HPDE6-E6E7 (cell line): ENCODE measurements at regions not wholly inside any gene's neighbourhood (a gene's known extent, or its start where the extent isn't known, plus 50 kb on each side); places are given as distances from the start of the nearest gene placed in this dataset.
"Not testable (repeated sequence)": the region's sequence is repeated elsewhere in the genome, so short reads cannot be mapped to it uniquely, and the experiment has no call there.

Experiments
- DNase-seq: peaks from one replicate; pipeline ENCODE4 v3.0.0; 2011; ENCODE audit warnings: missing footprints; ENCODE audit errors: extremely low spot score

DNA sequence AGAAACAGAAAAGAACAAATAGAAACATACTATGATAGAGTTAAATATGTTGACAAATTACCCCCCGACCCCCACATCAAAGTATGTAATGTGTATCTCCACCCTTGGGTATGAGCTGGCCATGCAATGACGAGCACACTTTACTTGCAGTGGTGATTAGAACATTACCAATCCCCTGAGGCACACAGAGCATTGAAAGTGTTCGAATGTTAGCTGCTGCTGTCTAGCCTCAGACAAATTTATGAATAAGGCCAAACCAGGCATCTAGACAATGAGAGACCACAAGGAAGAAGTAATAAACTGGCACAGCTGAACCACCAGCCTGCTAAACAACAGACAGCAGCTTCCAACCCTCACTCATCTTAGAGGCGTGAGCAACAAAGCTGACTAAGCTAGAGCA lies 380.5 kb downstream of the DSEL start:
- DNase-seq = no peak

DNA sequence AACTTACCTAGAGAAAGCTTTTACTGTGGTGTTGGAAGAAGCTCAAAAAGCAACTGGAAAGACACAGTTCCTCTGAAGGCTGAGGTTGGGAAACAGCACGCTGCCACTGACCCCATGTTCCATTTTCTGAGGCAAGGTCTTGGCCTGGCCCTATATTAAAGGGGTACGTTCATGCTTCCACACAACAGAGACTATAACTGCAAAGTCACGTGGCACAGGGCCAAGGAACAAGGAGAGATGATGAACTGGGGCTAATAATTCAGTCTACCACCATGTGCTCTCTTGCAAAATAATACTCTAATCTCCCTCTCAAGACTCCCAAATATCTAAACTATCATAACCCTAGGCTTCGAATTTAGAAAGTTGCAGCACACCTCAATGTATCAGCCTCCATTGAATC lies 381.6 kb downstream of the DSEL start:
- DNase-seq = no peak

DNA sequence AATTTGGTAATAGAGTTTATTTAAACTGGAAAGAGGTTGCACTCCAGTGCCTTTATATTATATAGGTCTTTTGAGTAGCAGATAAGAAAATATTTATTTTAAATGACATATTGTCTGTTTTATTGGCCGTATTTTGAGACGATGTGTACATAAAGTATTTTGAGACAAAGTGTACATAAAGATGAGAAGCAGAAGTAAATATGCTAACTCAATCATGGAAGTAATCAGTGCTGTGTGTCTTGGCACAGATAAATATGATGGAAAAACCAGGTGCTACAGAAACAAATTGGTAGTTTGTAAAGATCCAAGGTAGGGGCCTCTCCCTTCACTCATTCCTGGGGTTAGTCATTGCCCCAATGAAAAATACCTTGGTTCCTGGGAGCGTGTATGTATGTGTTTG lies 382.9 kb downstream of the DSEL start:
- DNase-seq = no peak

DNA sequence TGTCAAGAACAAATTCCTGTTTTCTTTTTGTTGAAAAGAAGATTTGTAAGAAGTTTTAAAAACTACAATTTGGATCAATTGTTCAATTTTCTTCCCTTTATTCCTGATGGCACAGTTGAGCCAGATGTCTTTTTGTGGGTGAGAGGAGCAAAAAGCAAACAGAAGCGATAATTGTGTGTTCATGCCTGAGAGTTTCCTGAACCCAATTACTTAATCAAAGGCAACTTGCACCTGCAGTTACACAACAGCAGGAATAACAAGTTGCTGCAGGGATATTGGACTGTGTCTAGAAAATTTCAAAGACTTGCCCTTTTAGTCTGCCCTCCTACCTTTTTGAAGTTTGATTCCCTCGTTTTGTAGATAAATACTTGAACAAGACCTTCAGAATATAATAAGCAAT lies 383.6 kb downstream of the DSEL start:
- no peak for DNase-seq

- DNase-seq = no peak
Measured at GRCh38 chr18:67131498-67131897, 385.0 kb downstream of the DSEL start.

GRCh38 chr18:67126751-67127150 lies 389.8 kb downstream of the DSEL start:
- not testable (repeated sequence) for DNase-seq

GRCh38 chr18:67123901-67124300 lies 392.6 kb downstream of the DSEL start:
- DNase-seq = no peak

DNA sequence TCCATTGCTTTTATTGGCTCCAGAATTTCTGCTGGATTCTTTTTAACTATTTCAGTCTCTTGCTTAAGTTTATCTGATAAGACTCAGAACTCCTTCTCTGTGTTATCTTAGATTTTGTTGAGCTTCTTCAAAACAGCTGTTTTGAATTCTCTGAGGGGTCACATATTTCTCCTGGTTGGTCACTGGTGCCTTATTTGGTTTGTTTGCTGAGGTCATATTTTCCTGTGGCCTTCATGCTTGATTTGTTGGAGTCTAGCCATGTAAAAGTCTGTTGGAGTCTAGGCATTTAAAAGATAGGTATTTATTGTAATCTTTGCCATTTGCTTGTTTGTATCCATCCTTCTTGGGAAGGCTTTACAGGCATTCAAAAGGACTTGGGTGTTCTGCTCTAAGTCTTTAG lies 398.7 kb downstream of the DSEL start:
- no peak for DNase-seq

- no peak for DNase-seq
Measured at GRCh38 chr18:67109535-67109934, 407.0 kb downstream of the DSEL start.

- DNase-seq = no peak
Measured at GRCh38 chr18:67108894-67109293, 407.6 kb downstream of the DSEL start.

- DNase-seq = peak; percentile 38
Measured at GRCh38 chr18:67104700-67105284, 411.7 kb downstream of the DSEL start.

GRCh38 chr18:67094123-67094522 lies 422.4 kb downstream of the DSEL start:
- no peak for DNase-seq

DNA sequence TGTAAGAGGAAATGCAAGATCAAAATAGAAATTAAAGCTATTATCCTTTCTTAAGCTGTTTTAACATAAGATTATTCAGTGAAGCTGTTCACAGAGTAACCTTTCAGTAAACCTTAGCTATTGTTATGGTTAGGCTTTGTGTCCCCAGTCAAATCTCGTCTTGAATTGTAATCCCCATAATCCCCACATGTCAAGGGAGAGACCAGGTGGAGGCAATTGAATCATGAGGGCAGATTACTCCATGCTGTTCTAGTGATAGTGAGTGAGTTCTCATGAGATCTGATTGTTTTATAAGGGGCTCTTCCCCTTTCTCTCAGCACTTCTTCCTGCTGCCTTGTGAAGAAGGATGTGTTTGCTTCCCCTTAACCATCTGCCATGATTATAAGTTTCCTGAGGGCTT lies 424.4 kb downstream of the DSEL start:
- no peak for DNase-seq

DNA sequence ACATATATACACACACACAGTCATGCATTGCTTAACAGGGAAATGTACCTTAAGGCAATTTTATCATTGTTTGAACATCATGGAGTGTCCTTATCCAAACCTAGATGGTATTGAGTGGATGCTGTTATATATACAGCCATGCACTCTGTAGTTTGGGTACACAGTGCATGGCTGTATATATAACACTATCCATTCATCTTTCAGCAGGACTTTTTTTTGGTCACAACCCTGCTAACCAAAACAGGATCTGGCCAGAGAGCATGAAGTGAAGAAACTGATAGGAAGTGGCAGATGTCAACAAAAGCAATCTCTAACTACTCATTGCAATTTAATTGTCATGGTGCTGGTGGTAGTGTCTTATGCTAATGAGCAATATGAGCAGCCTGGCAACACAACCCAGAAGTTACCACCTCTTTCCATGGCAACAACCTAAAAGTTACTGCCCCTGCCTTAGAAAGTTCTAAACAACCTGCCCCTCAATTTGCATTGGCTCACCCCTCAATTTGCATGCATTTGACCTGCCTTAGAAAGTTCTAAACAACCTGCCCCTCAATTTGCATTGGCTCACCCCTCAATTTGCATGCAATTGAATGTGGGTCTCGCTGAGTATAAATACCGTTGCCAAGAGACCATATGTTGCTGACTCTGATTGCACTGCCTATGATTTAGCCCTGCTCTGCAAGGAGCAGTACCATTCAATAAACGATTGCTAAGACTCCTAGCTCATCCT lies 434.9 kb downstream of the DSEL start:
- DNase-seq = no peak

DNA sequence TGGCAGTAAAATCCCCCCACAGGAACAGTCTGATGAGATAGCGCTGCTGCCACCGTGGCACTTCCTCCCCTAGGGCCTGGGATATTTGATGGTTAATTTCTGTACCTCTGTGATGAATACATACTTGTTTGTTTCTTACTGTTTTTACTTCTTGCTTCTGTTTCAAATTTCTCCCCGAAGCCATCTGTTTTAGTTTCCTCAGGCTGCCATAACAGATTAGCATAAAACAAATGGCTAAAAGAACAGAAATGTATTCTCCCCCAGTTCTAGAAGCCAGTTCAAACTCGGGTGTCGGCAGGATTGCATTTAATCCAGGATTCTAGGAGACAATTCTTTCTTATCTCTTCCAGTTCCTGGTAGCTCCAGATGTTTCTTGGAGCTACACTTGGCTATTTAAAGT lies 435.9 kb downstream of the DSEL start:
- no peak for DNase-seq

DNA sequence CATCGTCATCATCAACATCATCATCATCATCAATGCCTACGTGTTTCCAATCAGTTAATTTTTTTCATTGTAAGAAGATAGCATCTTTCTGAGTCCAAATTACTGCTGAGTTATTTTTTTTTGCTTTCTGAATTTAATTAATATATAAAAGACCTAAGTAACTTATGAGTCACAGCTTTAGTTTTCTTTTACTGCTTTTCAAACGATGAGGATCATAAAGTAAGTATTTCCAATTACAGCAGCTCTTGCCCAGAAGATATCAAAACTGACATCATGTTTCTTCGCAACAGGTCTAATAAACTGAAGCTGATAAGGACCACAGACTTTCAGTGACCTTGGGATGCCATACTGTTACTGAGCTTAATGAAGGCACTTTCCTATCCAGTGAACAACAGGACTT lies 442.2 kb downstream of the DSEL start:
- DNase-seq = no peak

DNA sequence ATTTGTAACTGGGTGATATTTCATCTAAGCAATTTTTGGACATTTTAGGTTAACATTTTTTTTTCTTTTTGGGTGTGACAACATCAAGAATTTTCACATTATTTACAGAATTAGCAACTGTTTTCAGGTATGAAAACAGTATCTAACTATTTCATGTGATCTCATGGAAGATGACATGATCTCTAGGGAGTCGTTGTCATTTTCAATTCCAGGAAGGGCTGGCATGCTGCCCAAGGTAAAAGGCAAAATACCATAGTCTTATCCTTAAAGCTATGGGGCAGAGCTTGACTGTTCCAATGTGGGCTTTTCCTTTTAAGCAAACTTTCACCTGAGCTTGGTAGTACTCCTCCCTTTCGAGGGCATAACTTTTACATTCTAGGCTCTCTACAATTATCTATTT lies 443.7 kb downstream of the DSEL start:
- no peak for DNase-seq

- DNase-seq = no peak
Measured at GRCh38 chr18:67068608-67069007, 447.9 kb downstream of the DSEL start.

DNA sequence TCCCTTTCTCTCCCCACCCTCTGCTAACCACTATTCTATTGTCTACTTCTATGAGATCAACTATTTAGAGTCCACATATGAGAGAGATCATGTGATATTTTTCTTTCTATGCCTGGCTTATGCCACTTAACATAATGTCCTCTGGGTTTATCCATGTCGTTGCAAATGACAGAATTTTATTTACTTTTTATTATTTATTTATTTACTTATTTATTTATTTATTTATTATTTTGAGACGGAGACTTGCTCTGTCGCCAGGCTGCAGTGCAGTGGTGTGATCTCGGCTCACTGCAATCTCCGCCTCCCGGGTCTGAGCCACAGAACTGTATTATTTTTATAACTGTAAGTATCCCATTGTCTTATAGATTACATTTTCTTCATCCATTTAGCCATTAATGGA lies 443.4 kb upstream of the CDH19 start:
- no peak for DNase-seq

DNA sequence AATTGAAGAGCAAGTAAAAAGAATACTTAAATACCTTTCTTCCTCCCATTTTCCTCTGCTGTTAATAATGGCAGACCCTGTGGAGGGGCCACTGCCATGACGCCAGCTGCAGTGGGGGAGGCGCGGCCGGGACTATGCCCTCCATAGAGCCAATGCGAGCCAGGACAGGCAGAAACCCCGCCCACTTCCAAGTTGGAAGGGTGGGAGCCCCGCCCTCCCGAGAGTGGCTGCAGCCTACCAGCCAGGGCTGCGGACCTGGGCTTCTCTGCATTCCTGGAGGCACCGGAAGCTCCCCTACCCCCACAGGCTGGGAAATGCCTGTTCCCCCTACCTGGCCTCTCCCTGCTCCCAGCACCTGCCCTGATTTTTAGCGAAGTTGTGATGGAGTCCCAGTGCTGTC lies 439.4 kb upstream of the CDH19 start:
- DNase-seq = no peak

GRCh38 chr18:67041334-67041733 lies 437.4 kb upstream of the CDH19 start:
- DNase-seq = no peak

DNA sequence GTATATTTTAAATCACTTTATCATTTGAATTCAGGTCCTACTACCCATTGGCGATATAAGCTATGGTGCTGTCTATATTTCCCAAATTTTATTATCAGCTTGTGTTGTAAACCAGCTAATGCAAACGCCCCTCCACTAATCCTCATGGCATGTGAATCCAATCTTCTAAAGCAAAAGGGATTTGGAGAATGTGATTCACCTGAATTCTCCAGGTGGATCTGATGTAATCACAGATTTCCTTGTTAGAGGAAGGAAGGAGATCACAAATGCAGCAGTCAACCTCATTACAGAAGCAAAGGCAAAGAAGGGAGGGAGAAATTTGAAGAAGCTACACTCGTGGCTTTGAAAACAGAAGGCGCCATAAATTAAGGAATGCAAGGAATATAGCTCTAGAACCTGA lies 431.1 kb upstream of the CDH19 start:
- no peak for DNase-seq

- no peak for DNase-seq
Measured at GRCh38 chr18:67023059-67023458, 419.2 kb upstream of the CDH19 start.

- peak; percentile 41 for DNase-seq
Measured at GRCh38 chr18:67010919-67011318, 407.0 kb upstream of the CDH19 start.
